Stimulated activated CD8-positive, alpha-beta memory T cell treated with anti-CD3 and anti-CD28 coated beads, Interleukin-15, amount 100 ng/mL, for 1 hour (primary cell): ENCODE measurements at regions not wholly inside any gene's neighbourhood (a gene's known extent, or its start where the extent isn't known, plus 50 kb on each side); places are given as distances from the start of the nearest gene placed in this dataset.

ENCODE experiments used
- DNase-seq: peaks from one replicate; pipeline ENCODE4 v3.0.0-alpha.2; 2020; ENCODE audit warnings: low read depth

GRCh38 chr16:6057821-6058220 lies 960.2 kb upstream of the EEF2KMT start:
- no peak for DNase-seq

GRCh38 chr16:6048017-6048416 lies 950.4 kb upstream of the EEF2KMT start:
- no peak for DNase-seq

- no peak for DNase-seq
Observed at GRCh38 chr16:6047325-6047724, 949.7 kb upstream of the EEF2KMT start.

GRCh38 chr16:6038941-6039645 lies 941.5 kb upstream of the EEF2KMT start:
- no peak for DNase-seq

GRCh38 chr16:6035161-6035560 lies 937.6 kb upstream of the EEF2KMT start:
- DNase-seq, result no peak

- DNase-seq, result no peak
Observed at GRCh38 chr16:6034511-6034910, 936.9 kb upstream of the EEF2KMT start.

- no peak for DNase-seq
Observed at GRCh38 chr16:6032438-6032837, 934.8 kb upstream of the EEF2KMT start.

- DNase-seq, result no peak
Observed at GRCh38 chr16:6031567-6031966, 934.0 kb upstream of the EEF2KMT start.

- no peak for DNase-seq
Observed at GRCh38 chr16:6031102-6031501, 933.5 kb upstream of the EEF2KMT start.

GRCh38 chr16:6027733-6028132 lies 930.1 kb upstream of the EEF2KMT start:
- no peak for DNase-seq

GRCh38 chr16:6023449-6023848 lies 925.9 kb upstream of the EEF2KMT start:
- DNase-seq, result no peak

- DNase-seq, result no peak
Observed at GRCh38 chr16:6021276-6021943, 923.8 kb upstream of the EEF2KMT start.

- no peak for DNase-seq
Observed at GRCh38 chr16:6020162-6020985, 922.8 kb upstream of the EEF2KMT start.

GRCh38 chr16:6019490-6019991 lies 921.9 kb upstream of the EEF2KMT start:
- DNase-seq, result no peak

- no peak for DNase-seq
Observed at GRCh38 chr16:6018848-6019489, 921.4 kb upstream of the EEF2KMT start.

GRCh38 chr16:6016530-6017184 lies 919.1 kb upstream of the EEF2KMT start:
- DNase-seq, result no peak

GRCh38 chr16:6012716-6013115 lies 915.1 kb upstream of the EEF2KMT start:
- no peak for DNase-seq

GRCh38 chr16:6009151-6009550 lies 911.6 kb upstream of the EEF2KMT start:
- no peak for DNase-seq

- no peak for DNase-seq
Observed at GRCh38 chr16:6008670-6009069, 911.1 kb upstream of the EEF2KMT start.

- DNase-seq, result no peak
Observed at GRCh38 chr16:5993356-5993755, 895.8 kb upstream of the EEF2KMT start.

GRCh38 chr16:5982979-5983378 lies 885.4 kb upstream of the EEF2KMT start:
- no peak for DNase-seq
